SK-N-MC (cell line): ENCODE measurements at regions not wholly inside any gene's neighbourhood (a gene's known extent, or its start where the extent isn't known, plus 50 kb on each side); places are given as distances from the start of the nearest gene placed in this dataset.

Experiments
- EZH2 ChIP-seq: fragments of 200-600 bp; sonication (generic); IDR thresholded peaks from one replicate; pipeline ENCODE4 v1.6.1; 2017; ENCODE audit warnings: antibody characterized with exemption
- FOXP2 ChIP-seq: optimal IDR thresholded peaks from 2 replicates; pipeline ENCODE3; 2011; ENCODE audit warnings: mild to moderate bottlenecking, moderate library complexity; ENCODE audit not compliant: insufficient read depth; ENCODE audit errors: extremely low read length, control extremely low read depth
- POLR2AphosphoS5 ChIP-seq: IDR thresholded peaks from 2 replicates; pipeline ENCODE4 v1.6.1; 2012; ENCODE audit warnings: mild to moderate bottlenecking, low read depth, low read length, borderline replicate concordance

- TF ChIP-seq EZH2: no peak
- no peak for TF ChIP-seq POLR2AphosphoS5
- no peak for TF ChIP-seq FOXP2
Observed at GRCh38 chr9:88258601-88259000, 120.3 kb upstream of the SPATA31C2 start.
